ENCODE measurements at regions not wholly inside any gene's neighbourhood (a gene's known extent, or its start where the extent isn't known, plus 50 kb on each side); places are given as distances from the start of the nearest gene placed in this dataset.

GRCh38 chr10:90399782-90400181 is 458.1 kb downstream of the HTR7 start:
- no peak for ATAC-seq
- Histone ChIP-seq H3K36me3 (no peaks in the 10 kb centered on the region), H3K27ac (no peak overlapping the region), H3K4me3 (no peak overlapping the region), H3K4me1 (no peaks in the 10 kb centered on the region), H3K9me3 (no peaks in the 10 kb centered on the region), H3K27me3 (no peaks in the 10 kb centered on the region)
- TF ChIP-seq, protein P1, sequence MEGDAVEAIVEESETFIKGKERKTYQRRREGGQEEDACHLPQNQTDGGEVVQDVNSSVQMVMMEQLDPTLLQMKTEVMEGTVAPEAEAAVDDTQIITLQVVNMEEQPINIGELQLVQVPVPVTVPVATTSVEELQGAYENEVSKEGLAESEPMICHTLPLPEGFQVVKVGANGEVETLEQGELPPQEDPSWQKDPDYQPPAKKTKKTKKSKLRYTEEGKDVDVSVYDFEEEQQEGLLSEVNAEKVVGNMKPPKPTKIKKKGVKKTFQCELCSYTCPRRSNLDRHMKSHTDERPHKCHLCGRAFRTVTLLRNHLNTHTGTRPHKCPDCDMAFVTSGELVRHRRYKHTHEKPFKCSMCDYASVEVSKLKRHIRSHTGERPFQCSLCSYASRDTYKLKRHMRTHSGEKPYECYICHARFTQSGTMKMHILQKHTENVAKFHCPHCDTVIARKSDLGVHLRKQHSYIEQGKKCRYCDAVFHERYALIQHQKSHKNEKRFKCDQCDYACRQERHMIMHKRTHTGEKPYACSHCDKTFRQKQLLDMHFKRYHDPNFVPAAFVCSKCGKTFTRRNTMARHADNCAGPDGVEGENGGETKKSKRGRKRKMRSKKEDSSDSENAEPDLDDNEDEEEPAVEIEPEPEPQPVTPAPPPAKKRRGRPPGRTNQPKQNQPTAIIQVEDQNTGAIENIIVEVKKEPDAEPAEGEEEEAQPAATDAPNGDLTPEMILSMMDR (IDR thresholded peaks at IDR 0.05), result no peak
- no peak for DNase-seq
- intact Hi-C loops (cut with DNase I), result no loop called here

DNA sequence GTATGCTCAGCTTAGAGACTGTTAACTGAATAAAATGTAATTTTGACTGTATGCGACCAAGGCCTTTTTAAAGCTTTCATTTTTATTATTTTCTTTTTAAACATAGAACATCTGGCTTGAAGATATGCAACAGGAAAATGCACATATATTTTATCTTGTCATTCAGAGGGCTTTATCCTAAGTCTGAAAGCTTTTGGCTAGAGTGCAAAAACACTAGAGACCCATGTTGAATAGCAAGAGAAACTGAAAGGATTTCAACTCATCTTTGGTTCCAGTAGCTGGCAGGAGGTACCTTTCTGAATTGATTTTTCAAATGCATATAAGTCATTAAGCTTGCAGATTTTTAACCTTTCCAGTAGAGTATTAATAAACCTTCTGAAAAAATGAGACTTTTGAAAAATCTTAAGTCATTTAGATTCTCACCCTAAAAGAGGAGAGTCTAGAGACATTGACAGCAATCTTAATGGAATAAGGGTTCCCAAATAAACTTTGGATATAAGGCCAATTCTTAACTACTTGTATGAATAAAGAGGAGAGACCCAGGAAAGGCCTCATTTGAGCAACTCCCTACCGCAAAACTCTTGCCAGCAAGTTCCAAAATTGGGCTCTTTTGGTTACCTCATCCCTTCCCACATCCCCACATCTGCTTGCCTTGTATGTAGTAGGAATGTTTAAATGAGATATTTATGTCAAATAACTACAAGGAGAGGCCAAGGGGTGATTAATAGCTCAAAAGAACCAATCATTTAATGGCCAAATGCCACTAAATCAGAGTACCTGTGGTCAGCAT is 454.4 kb downstream of the HTR7 start:
- H3K4me3 ChIP-seq, result no peak overlapping the region
- TF ChIP-seq, protein P1 (IDR thresholded peaks at IDR 0.05), result no peak
- DNase-seq, result no peak
- intact Hi-C loops (cut with DNase I), result no loop called here
- no peaks in the 10 kb centered on the region for H3K9me3 ChIP-seq
- H3K27me3 ChIP-seq, result no peaks in the 10 kb centered on the region
- H3K36me3 ChIP-seq, result no peaks in the 10 kb centered on the region
- no peak overlapping the region for H3K27ac ChIP-seq
- no peak for ATAC-seq
- no peaks in the 10 kb centered on the region for H3K4me1 ChIP-seq

- H3K9me3 ChIP-seq, result no peaks in the 10 kb centered on the region
- no peaks in the 10 kb centered on the region for H3K27me3 ChIP-seq
- H3K36me3 ChIP-seq, result no peaks in the 10 kb centered on the region
- TF ChIP-seq, protein P1 (IDR thresholded peaks at IDR 0.05), result no peak
- no peak for ATAC-seq
- H3K4me3 ChIP-seq, result no peak overlapping the region
- no peak overlapping the region for H3K27ac ChIP-seq
- intact Hi-C loops (cut with DNase I), result no loop called here
- DNase-seq, result no peak
- no peaks in the 10 kb centered on the region for H3K4me1 ChIP-seq
These were observed 450.7 kb downstream of the HTR7 start for GRCh38 chr10:90407131-90407530.

DNA sequence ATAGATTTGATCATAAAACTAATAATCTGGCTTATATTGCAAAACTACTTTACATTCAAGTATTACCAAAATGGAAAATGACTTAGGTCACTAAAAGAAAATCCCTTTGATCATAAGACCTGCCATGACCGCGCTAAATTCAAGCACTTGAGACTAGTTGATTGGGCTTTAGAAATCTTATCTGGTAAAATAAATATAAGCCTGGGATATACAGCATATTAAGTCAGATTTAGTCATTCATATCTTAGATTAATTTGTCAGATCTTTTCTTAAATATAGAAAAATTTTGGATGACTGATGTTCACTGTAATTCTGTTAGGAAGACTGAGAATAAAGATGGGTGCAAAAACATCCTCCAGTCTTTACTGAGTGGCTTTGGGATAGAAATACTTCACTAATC is 450.0 kb downstream of the HTR7 start:
- no peaks in the 10 kb centered on the region for H3K4me1 ChIP-seq
- no peak overlapping the region for H3K27ac ChIP-seq
- H3K36me3 ChIP-seq, result no peaks in the 10 kb centered on the region
- no peaks in the 10 kb centered on the region for H3K27me3 ChIP-seq
- no peak overlapping the region for H3K4me3 ChIP-seq
- ATAC-seq (no peak), DNase-seq (no peak)
- no peaks in the 10 kb centered on the region for H3K9me3 ChIP-seq
- intact Hi-C loops (cut with DNase I), result no loop called here
- TF ChIP-seq, protein P1 (IDR thresholded peaks at IDR 0.05), result no peak

DNA sequence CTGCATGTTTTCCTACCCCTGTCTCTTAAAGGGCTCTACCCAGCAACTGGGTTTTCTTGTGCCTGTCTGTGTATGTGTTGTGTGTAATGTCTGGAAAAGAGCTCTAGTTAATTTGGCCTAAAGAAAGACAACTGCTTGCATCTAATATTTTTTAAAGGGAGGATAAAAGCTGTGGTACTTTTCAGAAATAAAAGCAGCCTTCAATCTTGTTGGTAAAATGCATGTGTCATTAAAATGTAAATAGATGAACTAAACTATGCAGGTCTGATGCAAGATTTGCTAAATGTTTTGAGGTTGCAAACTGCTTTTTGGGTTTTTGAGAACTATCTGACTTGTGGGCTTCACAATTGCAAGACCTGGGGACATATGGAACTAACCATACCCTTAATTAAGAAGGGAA is 445.3 kb downstream of the HTR7 start:
- H3K9me3 ChIP-seq, result no peaks in the 10 kb centered on the region
- H3K27me3 ChIP-seq, result no peaks in the 10 kb centered on the region
- H3K4me1 ChIP-seq, result no peaks in the 10 kb centered on the region
- H3K4me3 ChIP-seq, result no peak overlapping the region
- ATAC-seq (no peak), DNase-seq (no peak)
- TF ChIP-seq, protein P1 (IDR thresholded peaks at IDR 0.05), result no peak
- no peak overlapping the region for H3K27ac ChIP-seq
- H3K36me3 ChIP-seq, result no peaks in the 10 kb centered on the region
- intact Hi-C loops (cut with DNase I), result no loop called here
